Cardiac muscle cell (in vitro differentiated cells and primary cell): ENCODE measurements at regions not wholly inside any gene's neighbourhood (a gene's known extent, or its start where the extent isn't known, plus 50 kb on each side); places are given as distances from the start of the nearest gene placed in this dataset.

Experiments used
- DNase-seq, 2 donors: peaks; one replicate each; pipeline versions ENCODE4 v3.0.0 to v3.0.0-alpha.2; 2010 to 2017; ENCODE audit warnings: low read depth in 1 of 2, low spot score in 1 of 2
- H3K27ac ChIP-seq: fragments of 200-600 bp; sonication (generic); 2 replicates; pipeline ENCODE4 v1.5.1; 2016
- H3K27me3 ChIP-seq: fragments of 200-600 bp; sonication (generic); 2 replicates; pipeline ENCODE4 v1.6.0; 2016; ENCODE audit warnings: control low read depth
- H3K36me3 ChIP-seq: fragments of 200-600 bp; sonication (generic); 2 replicates; pipeline ENCODE4 v1.5.1; 2016; ENCODE audit warnings: control low read depth
- H3K4me1 ChIP-seq: fragments of 200-600 bp; sonication (generic); 2 replicates; pipeline ENCODE4 v1.8.1; 2017; ENCODE audit warnings: low read depth, mild to moderate bottlenecking, mixed run types
- H3K4me3 ChIP-seq: fragments of 200-600 bp; sonication (generic); 2 replicates; pipeline ENCODE4 v1.5.1; 2016; ENCODE audit warnings: mild to moderate bottlenecking
- H3K9me3 ChIP-seq: fragments of 200-600 bp; sonication (generic); 2 replicates; pipeline ENCODE4 v1.5.1; 2017; ENCODE audit warnings: low read depth, mild to moderate bottlenecking, control low read depth
- TF ChIP-seq, protein P1 (sequence below): IDR thresholded peaks from 2 replicates; pipeline ENCODE4 v1.5.1; 2012; ENCODE audit warnings: low read depth, mild to moderate bottlenecking, low read length

DNA sequence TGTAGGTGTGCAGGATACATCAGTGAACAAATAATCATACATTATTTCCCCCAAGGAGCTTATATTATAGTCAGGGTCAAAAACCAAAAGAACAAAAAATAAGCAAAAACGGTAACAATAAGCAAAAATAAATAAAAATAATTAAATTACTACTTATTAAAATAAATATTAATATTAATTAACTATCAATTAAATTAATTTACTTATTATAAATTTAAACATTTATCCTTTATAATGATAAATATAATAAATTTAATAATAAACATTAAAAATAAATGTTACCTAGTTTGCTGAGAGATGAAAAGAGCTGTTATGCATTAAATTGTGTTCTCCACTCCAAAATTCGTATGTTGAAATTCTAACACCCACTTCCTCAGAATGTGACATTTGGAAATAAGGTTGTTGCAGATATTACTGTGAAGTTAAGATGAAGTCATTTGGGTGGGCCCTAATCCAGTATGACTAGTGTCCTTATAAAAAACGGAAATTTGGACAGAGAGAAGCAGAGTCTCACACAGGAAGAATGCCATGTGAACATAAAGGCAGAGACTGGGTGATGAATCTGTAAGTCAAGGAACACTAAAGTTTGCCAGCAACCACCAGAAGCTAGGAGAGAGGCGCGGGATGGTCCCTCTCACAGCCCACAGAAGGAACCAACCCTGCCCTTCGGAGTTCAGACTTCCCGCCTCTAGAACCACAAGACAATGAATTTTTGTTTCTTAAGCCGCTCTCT is 67.2 kb upstream of the IBSP start:
- H3K4me1 ChIP-seq = no peaks in the 10 kb centered on the region
- H3K4me3 ChIP-seq = no peak overlapping the region
- TF ChIP-seq, protein P1, sequence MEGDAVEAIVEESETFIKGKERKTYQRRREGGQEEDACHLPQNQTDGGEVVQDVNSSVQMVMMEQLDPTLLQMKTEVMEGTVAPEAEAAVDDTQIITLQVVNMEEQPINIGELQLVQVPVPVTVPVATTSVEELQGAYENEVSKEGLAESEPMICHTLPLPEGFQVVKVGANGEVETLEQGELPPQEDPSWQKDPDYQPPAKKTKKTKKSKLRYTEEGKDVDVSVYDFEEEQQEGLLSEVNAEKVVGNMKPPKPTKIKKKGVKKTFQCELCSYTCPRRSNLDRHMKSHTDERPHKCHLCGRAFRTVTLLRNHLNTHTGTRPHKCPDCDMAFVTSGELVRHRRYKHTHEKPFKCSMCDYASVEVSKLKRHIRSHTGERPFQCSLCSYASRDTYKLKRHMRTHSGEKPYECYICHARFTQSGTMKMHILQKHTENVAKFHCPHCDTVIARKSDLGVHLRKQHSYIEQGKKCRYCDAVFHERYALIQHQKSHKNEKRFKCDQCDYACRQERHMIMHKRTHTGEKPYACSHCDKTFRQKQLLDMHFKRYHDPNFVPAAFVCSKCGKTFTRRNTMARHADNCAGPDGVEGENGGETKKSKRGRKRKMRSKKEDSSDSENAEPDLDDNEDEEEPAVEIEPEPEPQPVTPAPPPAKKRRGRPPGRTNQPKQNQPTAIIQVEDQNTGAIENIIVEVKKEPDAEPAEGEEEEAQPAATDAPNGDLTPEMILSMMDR = no peak

DNA sequence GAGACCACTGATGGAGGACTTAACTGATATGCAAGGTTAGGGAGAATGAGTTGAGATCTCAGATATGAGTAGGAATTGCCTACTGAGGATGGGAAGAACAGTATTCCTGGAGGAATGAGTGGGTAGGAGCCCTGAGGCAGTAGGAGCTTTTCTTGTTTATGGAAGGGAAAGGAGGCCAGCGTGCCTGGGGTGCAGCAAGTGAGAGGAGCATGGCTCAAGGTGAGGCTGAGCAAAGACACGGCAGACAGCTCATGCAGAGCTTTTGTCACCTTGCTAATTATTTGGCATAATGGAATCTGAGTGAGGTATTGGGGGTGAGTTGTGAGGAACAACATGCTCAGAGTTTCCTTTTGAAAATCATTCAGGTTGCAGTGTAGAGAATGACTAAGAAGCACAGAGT is 65.3 kb upstream of the IBSP start:
- Histone ChIP-seq H3K27ac (no peak overlapping the region), H3K27me3 (no peaks in the 10 kb centered on the region), H3K36me3 (no peaks in the 10 kb centered on the region), H3K9me3 (no peaks in the 10 kb centered on the region), H3K4me1 (no peaks in the 10 kb centered on the region), H3K4me3 (no peak overlapping the region)
- TF ChIP-seq, protein P1 = no peak
- no peak for DNase-seq

More for the DNA sequence above, 67.2 kb upstream of the IBSP start:
- peak in 1 of 2 donors; percentile 2 for DNase-seq
- Histone ChIP-seq H3K27ac (no peak overlapping the region), H3K36me3 (no peaks in the 10 kb centered on the region), H3K9me3 (no peaks in the 10 kb centered on the region), H3K27me3 (no peaks in the 10 kb centered on the region)

DNA sequence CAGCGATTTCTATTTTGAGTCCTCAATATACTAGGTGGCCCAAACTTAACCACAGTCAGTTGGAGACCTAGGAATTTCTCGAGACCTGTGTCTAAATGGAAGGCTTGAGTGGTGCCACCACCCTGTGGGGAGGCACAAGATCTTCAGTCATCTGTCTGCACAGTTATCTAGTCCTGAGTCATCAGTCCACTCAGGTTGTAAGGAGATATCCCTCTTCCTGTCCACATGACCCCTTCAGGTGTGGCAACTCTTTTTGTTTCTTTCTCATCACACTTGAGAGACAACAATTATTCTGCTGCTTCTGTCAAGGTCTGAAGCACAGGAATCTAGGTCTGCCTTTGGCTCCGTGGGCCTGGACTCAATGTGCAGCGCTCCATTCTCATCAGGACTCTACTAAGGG is 64.4 kb upstream of the IBSP start:
- DNase-seq = no peak
- no peak overlapping the region for H3K4me3 ChIP-seq
- no peak overlapping the region for H3K27ac ChIP-seq
- no peaks in the 10 kb centered on the region for H3K27me3 ChIP-seq
- TF ChIP-seq, protein P1 = no peak
- no peaks in the 10 kb centered on the region for H3K4me1 ChIP-seq
- H3K9me3 ChIP-seq = no peaks in the 10 kb centered on the region
- no peaks in the 10 kb centered on the region for H3K36me3 ChIP-seq

DNA sequence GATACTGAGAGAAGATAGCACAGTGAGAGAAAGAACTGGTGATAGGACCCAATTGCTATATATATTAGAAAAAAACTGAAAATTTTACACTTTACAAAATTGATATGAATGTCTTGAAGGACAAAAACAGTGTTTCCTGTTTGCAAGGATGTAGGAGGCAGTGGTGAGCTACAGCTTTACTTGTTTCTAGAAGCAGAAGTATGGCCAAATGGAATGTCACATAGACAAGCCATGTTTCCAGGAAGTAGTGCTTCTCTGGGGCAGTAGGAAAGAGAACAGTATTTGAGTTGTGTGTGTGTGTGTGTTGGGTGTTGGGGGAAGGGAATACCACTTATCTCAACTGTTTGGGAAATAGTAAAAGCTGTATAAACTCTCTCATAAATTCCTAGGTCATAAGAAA is 60.9 kb upstream of the IBSP start:
- no peak overlapping the region for H3K27ac ChIP-seq
- no peaks in the 10 kb centered on the region for H3K36me3 ChIP-seq
- no peak overlapping the region for H3K4me3 ChIP-seq
- no peaks in the 10 kb centered on the region for H3K9me3 ChIP-seq
- no peaks in the 10 kb centered on the region for H3K27me3 ChIP-seq
- peak in 1 of 2 donors; percentile 2 for DNase-seq
- TF ChIP-seq, protein P1 = no peak
- H3K4me1 ChIP-seq = no peaks in the 10 kb centered on the region

DNA sequence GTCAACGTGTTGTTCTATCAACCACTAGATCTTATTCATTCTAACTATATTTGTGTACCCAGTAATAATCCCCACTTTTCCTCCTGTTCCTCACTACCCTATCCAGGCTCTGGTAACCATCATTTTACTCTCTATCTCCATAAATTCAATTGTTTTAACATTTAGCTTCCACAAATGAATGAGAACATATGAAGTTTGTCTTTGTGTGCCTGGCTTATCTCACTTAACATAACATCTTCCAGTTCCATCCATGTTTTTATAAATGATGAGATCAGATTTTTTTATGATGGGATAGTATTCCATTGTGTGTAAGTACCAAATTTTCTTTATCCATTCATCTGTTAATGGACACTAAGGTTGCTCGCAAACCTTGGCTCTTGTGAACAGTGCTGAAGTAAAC is 59.9 kb upstream of the IBSP start:
- Histone ChIP-seq H3K9me3 (no peaks in the 10 kb centered on the region), H3K4me3 (no peak overlapping the region), H3K27me3 (no peaks in the 10 kb centered on the region), H3K27ac (no peak overlapping the region), H3K4me1 (no peaks in the 10 kb centered on the region), H3K36me3 (no peaks in the 10 kb centered on the region)
- TF ChIP-seq, protein P1 = no peak
- no peak for DNase-seq
